Activated CD8-positive, alpha-beta T cell treated with anti-CD3 and anti-CD28 coated beads for 36 hours (primary cell): ENCODE measurements at regions not wholly inside any gene's neighbourhood (a gene's known extent, or its start where the extent isn't known, plus 50 kb on each side); places are given as distances from the start of the nearest gene placed in this dataset.
A peak's percentile ranks its signal among the peaks of the same experiment; 100 is the strongest.

Experiments used
- ATAC-seq: fragments of 200-7000 bp; cut with Tn5 transposase; one replicate; pipeline ENCODE4 v1.10.0; 2021; ENCODE audit warnings: mild to moderate bottlenecking, moderate library complexity
- CTCF ChIA-PET: fragments of 350-600 bp; sonication (Branson Sonifier 250); formaldehyde crosslinking; loops from one replicate; lab custom pipeline; 2021; ENCODE audit warnings: antibody characterized with exemption; lab: Charles Lee
- POLR2A ChIA-PET: fragments of 350-600 bp; sonication (Branson Sonifier 250); formaldehyde crosslinking; loops from one replicate; lab custom pipeline; 2021; ENCODE audit warnings: antibody characterized with exemption; lab: Charles Lee
- DNase-seq: peaks from one replicate; pipeline ENCODE4 v3.0.0-alpha.2; 2020
- H3K27ac Mint-ChIP-seq: one replicate; pipeline ENCODE4 v1.8.0; 2021; ENCODE audit warnings: mild to moderate bottlenecking, mixed read lengths
- H3K27me3 Mint-ChIP-seq: one replicate; pipeline ENCODE4 v1.8.0; 2021; ENCODE audit warnings: mixed read lengths
- H3K36me3 Mint-ChIP-seq: one replicate; pipeline ENCODE4 v1.8.0; 2021; ENCODE audit warnings: low read depth, mixed read lengths
- H3K4me1 Mint-ChIP-seq: one replicate; pipeline ENCODE4 v1.8.0; 2021; ENCODE audit warnings: low read depth, mixed read lengths
- H3K4me3 Mint-ChIP-seq: one replicate; pipeline ENCODE4 v1.8.0; 2021; ENCODE audit warnings: mild to moderate bottlenecking, moderate library complexity, mixed read lengths
- H3K9me3 Mint-ChIP-seq: one replicate; pipeline ENCODE4 v1.8.0; 2021; ENCODE audit warnings: mixed read lengths
- intact Hi-C: fragments of 100-400 bp; cut with micrococcal nuclease; formaldehyde crosslinking; loops from one replicate; pipeline ENCODE4 v1.10.0; 2022
- TF ChIP-seq, protein P1 (sequence below): fragments of 200-600 bp; IDR thresholded peaks from one replicate; pipeline ENCODE4 v1.8.0; 2022; ENCODE audit warnings: antibody characterized with exemption, mild to moderate bottlenecking

DNA sequence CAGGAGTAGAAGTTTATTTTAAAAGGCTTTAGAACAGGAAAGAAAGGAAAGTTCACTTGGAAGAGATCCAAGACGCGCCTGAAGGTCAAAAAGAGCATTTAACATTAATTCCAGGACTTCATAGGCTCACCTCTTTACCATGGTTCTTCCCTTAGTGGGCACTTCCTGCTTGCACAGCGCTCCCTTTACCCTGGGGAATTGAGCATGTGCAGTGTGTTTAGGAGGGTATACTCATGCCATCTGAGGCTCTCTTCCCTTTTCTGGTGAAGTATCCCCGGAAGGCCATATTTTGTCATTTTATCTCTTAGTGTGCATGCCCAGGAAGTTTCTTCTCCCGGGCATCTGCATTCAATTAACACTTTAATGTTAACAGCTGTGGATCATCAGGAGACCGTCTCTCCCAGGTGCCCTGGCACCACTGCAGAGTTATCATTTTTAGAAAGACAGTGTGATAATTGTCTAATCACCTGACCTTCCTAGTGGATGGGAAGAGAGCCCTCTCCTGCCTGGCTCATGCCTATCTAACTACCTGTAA lies 66.1 kb upstream of the ABCC4 start:
- Mint-ChIP-seq H3K27ac (no peak overlapping the region), H3K36me3 (no peaks in the 10 kb centered on the region), H3K27me3 (peaks cover 2% of the 10 kb centered on the region), H3K4me3 (no peak overlapping the region), H3K4me1 (no peaks in the 10 kb centered on the region), H3K9me3 (peaks cover 2% of the 10 kb centered on the region)
- intact Hi-C loops, result no loop called here
- ChIA-PET POLR2A (no interaction called here), CTCF (no interaction called here)
- DNase-seq (no peak), ATAC-seq (no peak)
- TF ChIP-seq, protein P1, sequence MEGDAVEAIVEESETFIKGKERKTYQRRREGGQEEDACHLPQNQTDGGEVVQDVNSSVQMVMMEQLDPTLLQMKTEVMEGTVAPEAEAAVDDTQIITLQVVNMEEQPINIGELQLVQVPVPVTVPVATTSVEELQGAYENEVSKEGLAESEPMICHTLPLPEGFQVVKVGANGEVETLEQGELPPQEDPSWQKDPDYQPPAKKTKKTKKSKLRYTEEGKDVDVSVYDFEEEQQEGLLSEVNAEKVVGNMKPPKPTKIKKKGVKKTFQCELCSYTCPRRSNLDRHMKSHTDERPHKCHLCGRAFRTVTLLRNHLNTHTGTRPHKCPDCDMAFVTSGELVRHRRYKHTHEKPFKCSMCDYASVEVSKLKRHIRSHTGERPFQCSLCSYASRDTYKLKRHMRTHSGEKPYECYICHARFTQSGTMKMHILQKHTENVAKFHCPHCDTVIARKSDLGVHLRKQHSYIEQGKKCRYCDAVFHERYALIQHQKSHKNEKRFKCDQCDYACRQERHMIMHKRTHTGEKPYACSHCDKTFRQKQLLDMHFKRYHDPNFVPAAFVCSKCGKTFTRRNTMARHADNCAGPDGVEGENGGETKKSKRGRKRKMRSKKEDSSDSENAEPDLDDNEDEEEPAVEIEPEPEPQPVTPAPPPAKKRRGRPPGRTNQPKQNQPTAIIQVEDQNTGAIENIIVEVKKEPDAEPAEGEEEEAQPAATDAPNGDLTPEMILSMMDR, result no peak

GRCh38 chr13:95368998-95369397 lies 67.7 kb upstream of the ABCC4 start:
- POLR2A ChIA-PET, result no interaction called here
- no peak for ATAC-seq
- DNase-seq, result no peak
- Mint-ChIP-seq H3K9me3 (no peaks in the 10 kb centered on the region), H3K27me3 (no peaks in the 10 kb centered on the region), H3K36me3 (no peaks in the 10 kb centered on the region), H3K4me1 (no peaks in the 10 kb centered on the region), H3K4me3 (no peak overlapping the region), H3K27ac (no peak overlapping the region)
- intact Hi-C loops, result no loop called here
- TF ChIP-seq, protein P1, result no peak
- CTCF ChIA-PET, result interaction anchor here (1.7 kb wide), 1 partner anchor 12 kb away, joined by 5 read pairs; no protein-coding TSS in a partner anchor

DNA sequence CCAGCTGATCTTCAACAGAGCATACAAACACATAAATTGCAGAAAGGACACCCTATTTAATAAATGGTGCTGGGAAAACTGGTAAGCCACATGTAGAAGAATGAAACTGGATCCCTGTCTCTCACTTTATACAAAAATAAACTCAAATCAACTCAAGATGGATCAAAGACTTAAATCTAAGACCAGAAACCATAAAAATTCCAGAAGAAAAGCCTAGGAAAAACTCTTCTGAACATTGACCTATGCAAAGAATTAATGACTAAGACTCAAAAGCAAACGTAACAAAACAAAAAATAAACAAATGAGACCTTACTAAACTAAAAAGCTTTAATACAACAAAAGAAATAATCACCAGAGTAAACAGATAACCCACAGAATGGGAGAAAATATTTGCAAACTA lies 74.5 kb upstream of the ABCC4 start:
- no peak for ATAC-seq
- Mint-ChIP-seq H3K27ac (no peak overlapping the region), H3K27me3 (no peaks in the 10 kb centered on the region), H3K4me3 (no peak overlapping the region), H3K36me3 (no peaks in the 10 kb centered on the region), H3K9me3 (no peaks in the 10 kb centered on the region), H3K4me1 (peaks cover 3% of the 10 kb centered on the region)
- ChIA-PET CTCF (interaction anchor here (1.4 to 5.0 kb wide), 3 partner anchors 29 to 187 kb away, joined by 3 to 26 read pairs (median 5); no protein-coding TSS in a partner anchor), POLR2A (interaction anchor here (0.6 kb wide), 1 partner anchor 73 kb away, joined by 3 read pairs; no protein-coding TSS in a partner anchor)
- intact Hi-C loops, result no loop called here
- TF ChIP-seq, protein P1, result no peak
- DNase-seq, result no peak

- no peak overlapping the region for H3K4me3 Mint-ChIP-seq
- TF ChIP-seq, protein P1, result no peak
- ATAC-seq (no peak), DNase-seq (no peak)
- no peaks in the 10 kb centered on the region for H3K27me3 Mint-ChIP-seq
- no peaks in the 10 kb centered on the region for H3K9me3 Mint-ChIP-seq
- CTCF ChIA-PET, result interaction anchor here (0.6 to 8.7 kb wide), 4 partner anchors 26 to 257 kb away, joined by 3 to 121 read pairs (median 50); no protein-coding TSS in a partner anchor
- no peaks in the 10 kb centered on the region for H3K36me3 Mint-ChIP-seq
- H3K27ac Mint-ChIP-seq, result no peak overlapping the region
- intact Hi-C loops, result no loop called here
- H3K4me1 Mint-ChIP-seq, result peaks cover 3% of the 10 kb centered on the region
- POLR2A ChIA-PET, result no interaction called here
Observed at GRCh38 chr13:95378603-95379002, 77.4 kb upstream of the ABCC4 start.

DNA sequence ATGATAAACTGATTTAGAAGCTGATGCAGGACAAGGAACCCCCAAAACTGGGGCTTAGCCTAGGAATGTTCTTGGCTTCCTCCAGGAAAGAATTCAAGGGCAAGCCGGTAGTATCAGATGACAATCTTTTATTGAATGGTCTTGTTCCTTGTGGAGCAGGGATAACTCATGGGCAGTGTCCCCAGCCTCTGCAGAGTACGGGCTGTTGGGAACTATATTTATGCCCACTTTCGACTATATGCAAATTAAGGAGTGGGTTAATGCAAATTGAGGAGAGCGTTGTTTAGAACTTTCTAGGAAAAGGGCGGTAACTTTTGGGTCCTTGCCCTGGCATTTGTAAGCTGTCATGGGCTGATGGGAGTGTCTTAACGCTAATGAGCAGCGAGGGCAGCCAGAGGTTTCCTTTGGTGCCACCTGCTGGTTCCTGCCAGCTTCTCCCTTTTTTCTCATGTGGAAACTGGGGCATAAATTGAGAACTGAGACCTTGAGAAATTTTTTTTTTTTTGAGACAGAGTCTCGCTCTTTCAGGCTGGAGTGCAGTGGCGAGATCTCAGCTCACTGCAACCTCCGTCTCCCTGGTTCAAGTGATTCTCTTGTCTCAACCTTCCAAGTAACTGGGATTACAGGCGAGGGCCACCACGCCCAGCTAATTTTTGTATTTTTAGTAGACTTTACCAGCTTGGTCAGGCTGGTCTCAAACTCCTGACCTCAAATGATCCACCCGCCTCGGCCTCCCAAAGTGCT lies 79.4 kb upstream of the ABCC4 start:
- H3K27ac Mint-ChIP-seq, result no peak overlapping the region
- POLR2A ChIA-PET, result interaction anchor here (0.9 kb wide), 1 partner anchor 190 kb away, joined by 4 read pairs; no protein-coding TSS in a partner anchor
- intact Hi-C loops, result loop anchor here (1.0 to 5.0 kb wide), 3 partner anchors 24 to 191 kb away; no protein-coding TSS in a partner anchor
- no peaks in the 10 kb centered on the region for H3K36me3 Mint-ChIP-seq
- H3K4me3 Mint-ChIP-seq, result no peak overlapping the region
- H3K4me1 Mint-ChIP-seq, result peaks cover 3% of the 10 kb centered on the region
- no peaks in the 10 kb centered on the region for H3K9me3 Mint-ChIP-seq
- CTCF ChIA-PET, result interaction anchor here (0.6 to 8.7 kb wide), 30 partner anchors 8 to 1708 kb away, joined by 3 to 121 read pairs (median 5); no protein-coding TSS in a partner anchor
- ATAC-seq (peak; percentile 98), DNase-seq (peak; percentile 85)
- TF ChIP-seq, protein P1, result peak; percentile 74
- peaks cover 1% of the 10 kb centered on the region for H3K27me3 Mint-ChIP-seq
